ENCODE measurements at regions not wholly inside any gene's neighbourhood (a gene's known extent, or its start where the extent isn't known, plus 50 kb on each side); places are given as distances from the start of the nearest gene placed in this dataset.
A peak's percentile ranks its signal among the peaks of the same experiment; 100 is the strongest.

DNA sequence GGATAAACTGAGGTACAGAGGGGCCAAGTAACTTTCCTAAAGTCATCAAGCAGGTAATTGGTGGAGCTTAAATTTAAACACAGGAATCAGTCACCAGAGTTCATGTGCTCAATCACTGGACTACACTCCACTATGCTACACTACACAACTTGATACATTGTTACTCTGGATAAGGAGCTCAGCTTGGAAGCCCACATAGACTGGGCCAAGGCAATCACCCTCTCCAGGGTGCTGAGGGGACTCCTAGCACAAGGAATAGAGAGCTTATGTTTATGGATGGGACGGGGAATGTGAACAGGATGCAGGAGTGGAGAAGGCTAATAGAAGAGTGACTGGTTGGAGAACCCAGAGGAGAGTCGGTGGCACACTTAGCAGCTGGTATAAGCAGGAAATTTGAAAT is 113.5 kb upstream of the NFIB start:
- ChIA-PET POLR2A (no interaction called here), CTCF (interaction anchor here (0.6 to 2.1 kb wide), 18 partner anchors 9 to 1395 kb away, joined by 3 to 11 read pairs (median 4); no protein-coding TSS in a partner anchor)
- H3K4me1 ChIP-seq (ENCODE audit: control insufficient read depth, insufficient read depth, low read length): no peaks in the 10 kb centered on the region
- TF ChIP-seq, protein P1, sequence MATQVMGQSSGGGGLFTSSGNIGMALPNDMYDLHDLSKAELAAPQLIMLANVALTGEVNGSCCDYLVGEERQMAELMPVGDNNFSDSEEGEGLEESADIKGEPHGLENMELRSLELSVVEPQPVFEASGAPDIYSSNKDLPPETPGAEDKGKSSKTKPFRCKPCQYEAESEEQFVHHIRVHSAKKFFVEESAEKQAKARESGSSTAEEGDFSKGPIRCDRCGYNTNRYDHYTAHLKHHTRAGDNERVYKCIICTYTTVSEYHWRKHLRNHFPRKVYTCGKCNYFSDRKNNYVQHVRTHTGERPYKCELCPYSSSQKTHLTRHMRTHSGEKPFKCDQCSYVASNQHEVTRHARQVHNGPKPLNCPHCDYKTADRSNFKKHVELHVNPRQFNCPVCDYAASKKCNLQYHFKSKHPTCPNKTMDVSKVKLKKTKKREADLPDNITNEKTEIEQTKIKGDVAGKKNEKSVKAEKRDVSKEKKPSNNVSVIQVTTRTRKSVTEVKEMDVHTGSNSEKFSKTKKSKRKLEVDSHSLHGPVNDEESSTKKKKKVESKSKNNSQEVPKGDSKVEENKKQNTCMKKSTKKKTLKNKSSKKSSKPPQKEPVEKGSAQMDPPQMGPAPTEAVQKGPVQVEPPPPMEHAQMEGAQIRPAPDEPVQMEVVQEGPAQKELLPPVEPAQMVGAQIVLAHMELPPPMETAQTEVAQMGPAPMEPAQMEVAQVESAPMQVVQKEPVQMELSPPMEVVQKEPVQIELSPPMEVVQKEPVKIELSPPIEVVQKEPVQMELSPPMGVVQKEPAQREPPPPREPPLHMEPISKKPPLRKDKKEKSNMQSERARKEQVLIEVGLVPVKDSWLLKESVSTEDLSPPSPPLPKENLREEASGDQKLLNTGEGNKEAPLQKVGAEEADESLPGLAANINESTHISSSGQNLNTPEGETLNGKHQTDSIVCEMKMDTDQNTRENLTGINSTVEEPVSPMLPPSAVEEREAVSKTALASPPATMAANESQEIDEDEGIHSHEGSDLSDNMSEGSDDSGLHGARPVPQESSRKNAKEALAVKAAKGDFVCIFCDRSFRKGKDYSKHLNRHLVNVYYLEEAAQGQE (tag by site-specific recombination; IDR thresholded peaks at IDR 0.05): peak; percentile 57; the same call in 1 of the 2 replicates
- TF ChIP-seq, protein P2, sequence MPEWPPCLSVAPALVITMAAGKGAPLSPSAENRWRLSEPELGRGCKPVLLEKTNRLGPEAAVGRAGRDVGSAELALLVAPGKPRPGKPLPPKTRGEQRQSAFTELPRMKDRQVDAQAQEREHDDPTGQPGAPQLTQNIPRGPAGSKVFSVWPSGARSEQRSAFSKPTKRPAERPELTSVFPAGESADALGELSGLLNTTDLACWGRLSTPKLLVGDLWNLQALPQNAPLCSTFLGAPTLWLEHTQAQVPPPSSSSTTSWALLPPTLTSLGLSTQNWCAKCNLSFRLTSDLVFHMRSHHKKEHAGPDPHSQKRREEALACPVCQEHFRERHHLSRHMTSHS (tag by site-specific recombination; IDR thresholded peaks at IDR 0.05): no peak
- TF ChIP-seq GLI4 (tag by site-specific recombination; IDR thresholded peaks at IDR 0.05): no peak
- TF ChIP-seq ZNF140 (tag by site-specific recombination; IDR thresholded peaks at IDR 0.05): no peak
- TF ChIP-seq ZBTB20 (tag by site-specific recombination; IDR thresholded peaks at IDR 0.05): no peak
- H3K27ac ChIP-seq (ENCODE audit: extremely low read depth, low read depth, low read length): no peak overlapping the region
- no peaks in the 10 kb centered on the region for H3K36me3 ChIP-seq (ENCODE audit: control insufficient read depth in 2 of 2, insufficient read depth in 1 of 2, low read length in 2 of 2)
- H3K9me3 ChIP-seq (ENCODE audit: control insufficient read depth, insufficient read depth, low read depth, low read length): no peaks in the 10 kb centered on the region
- no peak overlapping the region for H3K4me3 ChIP-seq (ENCODE audit: low read depth, low read length)

DNA sequence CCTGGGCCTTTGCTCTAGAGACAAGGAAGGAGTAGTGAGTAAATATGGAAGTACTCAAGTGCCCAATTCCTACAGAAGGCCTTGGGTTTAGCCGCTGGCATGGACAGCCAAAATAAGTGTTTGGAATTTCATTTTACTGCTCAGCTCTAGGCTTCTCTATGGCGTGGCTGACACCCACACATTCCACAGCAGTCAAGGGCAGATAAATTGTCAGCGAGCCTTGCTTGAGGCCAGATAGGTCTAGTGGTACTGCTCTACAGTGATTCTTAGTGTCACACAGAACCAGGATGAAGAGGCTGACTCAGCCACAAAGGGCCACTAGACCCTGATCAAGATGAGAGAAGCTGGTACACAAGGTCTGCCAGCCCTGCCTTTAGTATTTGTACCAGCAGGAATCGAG is 111.0 kb upstream of the NFIB start:
- POLR2A ChIA-PET: no interaction called here
- no peaks in the 10 kb centered on the region for H3K36me3 ChIP-seq (ENCODE audit: control insufficient read depth in 2 of 2, insufficient read depth in 1 of 2, low read length in 2 of 2)
- TF ChIP-seq, protein P3, sequence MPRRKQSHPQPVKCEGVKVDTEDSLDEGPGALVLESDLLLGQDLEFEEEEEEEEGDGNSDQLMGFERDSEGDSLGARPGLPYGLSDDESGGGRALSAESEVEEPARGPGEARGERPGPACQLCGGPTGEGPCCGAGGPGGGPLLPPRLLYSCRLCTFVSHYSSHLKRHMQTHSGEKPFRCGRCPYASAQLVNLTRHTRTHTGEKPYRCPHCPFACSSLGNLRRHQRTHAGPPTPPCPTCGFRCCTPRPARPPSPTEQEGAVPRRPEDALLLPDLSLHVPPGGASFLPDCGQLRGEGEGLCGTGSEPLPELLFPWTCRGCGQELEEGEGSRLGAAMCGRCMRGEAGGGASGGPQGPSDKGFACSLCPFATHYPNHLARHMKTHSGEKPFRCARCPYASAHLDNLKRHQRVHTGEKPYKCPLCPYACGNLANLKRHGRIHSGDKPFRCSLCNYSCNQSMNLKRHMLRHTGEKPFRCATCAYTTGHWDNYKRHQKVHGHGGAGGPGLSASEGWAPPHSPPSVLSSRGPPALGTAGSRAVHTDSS (tag by site-specific recombination; IDR thresholded peaks at IDR 0.05): no peak
- TF ChIP-seq ZSCAN23 (tag by site-specific recombination; IDR thresholded peaks at IDR 0.05) (no peak), OVOL3 (tag by site-specific recombination; IDR thresholded peaks at IDR 0.05) (no peak)
- TF ChIP-seq, protein P4, sequence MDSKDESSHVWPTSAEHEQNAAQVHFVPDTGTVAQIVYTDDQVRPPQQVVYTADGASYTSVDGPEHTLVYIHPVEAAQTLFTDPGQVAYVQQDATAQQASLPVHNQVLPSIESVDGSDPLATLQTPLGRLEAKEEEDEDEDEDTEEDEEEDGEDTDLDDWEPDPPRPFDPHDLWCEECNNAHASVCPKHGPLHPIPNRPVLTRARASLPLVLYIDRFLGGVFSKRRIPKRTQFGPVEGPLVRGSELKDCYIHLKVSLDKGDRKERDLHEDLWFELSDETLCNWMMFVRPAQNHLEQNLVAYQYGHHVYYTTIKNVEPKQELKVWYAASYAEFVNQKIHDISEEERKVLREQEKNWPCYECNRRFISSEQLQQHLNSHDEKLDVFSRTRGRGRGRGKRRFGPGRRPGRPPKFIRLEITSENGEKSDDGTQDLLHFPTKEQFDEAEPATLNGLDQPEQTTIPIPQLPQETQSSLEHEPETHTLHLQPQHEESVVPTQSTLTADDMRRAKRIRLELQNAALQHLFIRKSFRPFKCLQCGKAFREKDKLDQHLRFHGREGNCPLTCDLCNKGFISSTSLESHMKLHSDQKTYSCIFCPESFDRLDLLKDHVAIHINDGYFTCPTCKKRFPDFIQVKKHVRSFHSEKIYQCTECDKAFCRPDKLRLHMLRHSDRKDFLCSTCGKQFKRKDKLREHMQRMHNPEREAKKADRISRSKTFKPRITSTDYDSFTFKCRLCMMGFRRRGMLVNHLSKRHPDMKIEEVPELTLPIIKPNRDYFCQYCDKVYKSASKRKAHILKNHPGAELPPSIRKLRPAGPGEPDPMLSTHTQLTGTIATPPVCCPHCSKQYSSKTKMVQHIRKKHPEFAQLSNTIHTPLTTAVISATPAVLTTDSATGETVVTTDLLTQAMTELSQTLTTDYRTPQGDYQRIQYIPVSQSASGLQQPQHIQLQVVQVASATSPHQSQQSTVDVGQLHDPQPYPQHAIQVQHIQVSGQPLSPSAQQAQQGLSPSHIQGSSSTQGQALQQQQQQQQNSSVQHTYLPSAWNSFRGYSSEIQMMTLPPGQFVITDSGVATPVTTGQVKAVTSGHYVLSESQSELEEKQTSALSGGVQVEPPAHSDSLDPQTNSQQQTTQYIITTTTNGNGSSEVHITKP (tag by site-specific recombination; IDR thresholded peaks at IDR 0.05): no peak
- H3K4me1 ChIP-seq (ENCODE audit: control insufficient read depth, insufficient read depth, low read length): no peaks in the 10 kb centered on the region
- H3K27ac ChIP-seq (ENCODE audit: extremely low read depth, low read depth, low read length): no peak overlapping the region
- CTCF ChIA-PET: interaction anchor here (0.6 to 2.2 kb wide), 5 partner anchors 53 to 1074 kb away, joined by 3 to 7 read pairs (median 5); no protein-coding TSS in a partner anchor
- H3K4me3 ChIP-seq (ENCODE audit: low read depth, low read length): no peak overlapping the region
- no peaks in the 10 kb centered on the region for H3K9me3 ChIP-seq (ENCODE audit: control insufficient read depth, insufficient read depth, low read depth, low read length)

DNA sequence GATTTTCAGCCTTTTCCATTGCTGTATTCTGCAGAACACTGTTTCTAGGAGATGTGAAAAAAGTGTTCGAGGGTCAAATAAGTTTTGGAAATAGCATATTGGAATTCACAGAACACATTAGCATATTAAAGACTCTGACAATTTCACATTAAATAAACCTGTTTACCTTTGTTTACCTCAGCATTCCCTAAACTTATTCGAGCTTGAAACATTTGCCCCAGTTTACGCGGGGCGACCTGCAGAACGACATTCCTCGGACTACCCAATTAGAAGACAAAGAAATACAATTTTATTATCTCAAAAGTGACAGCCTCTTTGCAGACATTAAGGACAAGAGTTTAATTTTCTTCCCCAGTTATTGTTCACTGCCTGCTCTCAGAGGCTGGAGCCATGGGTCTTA is 110.3 kb upstream of the NFIB start:
- POLR2A ChIA-PET: no interaction called here
- Histone ChIP-seq H3K27ac (ENCODE audit: extremely low read depth, low read depth, low read length) (no peak overlapping the region), H3K9me3 (ENCODE audit: control insufficient read depth, insufficient read depth, low read depth, low read length) (no peaks in the 10 kb centered on the region), H3K4me1 (ENCODE audit: control insufficient read depth, insufficient read depth, low read length) (no peaks in the 10 kb centered on the region), H3K4me3 (ENCODE audit: low read depth, low read length) (no peak overlapping the region), H3K36me3 (ENCODE audit: control insufficient read depth in 2 of 2, insufficient read depth in 1 of 2, low read length in 2 of 2) (no peaks in the 10 kb centered on the region)
- CTCF ChIA-PET: interaction anchor here (0.5 to 2.2 kb wide), 6 partner anchors 19 to 1724 kb away, joined by 3 to 7 read pairs (median 4); no protein-coding TSS in a partner anchor
- TF ChIP-seq, protein P3 (tag by site-specific recombination; IDR thresholded peaks at IDR 0.05): no peak
- TF ChIP-seq, protein P5, sequence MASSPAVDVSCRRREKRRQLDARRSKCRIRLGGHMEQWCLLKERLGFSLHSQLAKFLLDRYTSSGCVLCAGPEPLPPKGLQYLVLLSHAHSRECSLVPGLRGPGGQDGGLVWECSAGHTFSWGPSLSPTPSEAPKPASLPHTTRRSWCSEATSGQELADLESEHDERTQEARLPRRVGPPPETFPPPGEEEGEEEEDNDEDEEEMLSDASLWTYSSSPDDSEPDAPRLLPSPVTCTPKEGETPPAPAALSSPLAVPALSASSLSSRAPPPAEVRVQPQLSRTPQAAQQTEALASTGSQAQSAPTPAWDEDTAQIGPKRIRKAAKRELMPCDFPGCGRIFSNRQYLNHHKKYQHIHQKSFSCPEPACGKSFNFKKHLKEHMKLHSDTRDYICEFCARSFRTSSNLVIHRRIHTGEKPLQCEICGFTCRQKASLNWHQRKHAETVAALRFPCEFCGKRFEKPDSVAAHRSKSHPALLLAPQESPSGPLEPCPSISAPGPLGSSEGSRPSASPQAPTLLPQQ (tag by site-specific recombination; IDR thresholded peaks at IDR 0.05): no peak
- TF ChIP-seq ZNF843 (tag by site-specific recombination; IDR thresholded peaks at IDR 0.05): no peak
